ENCODE measurements at regions not wholly inside any gene's neighbourhood (a gene's known extent, or its start where the extent isn't known, plus 50 kb on each side); places are given as distances from the start of the nearest gene placed in this dataset.

DNA sequence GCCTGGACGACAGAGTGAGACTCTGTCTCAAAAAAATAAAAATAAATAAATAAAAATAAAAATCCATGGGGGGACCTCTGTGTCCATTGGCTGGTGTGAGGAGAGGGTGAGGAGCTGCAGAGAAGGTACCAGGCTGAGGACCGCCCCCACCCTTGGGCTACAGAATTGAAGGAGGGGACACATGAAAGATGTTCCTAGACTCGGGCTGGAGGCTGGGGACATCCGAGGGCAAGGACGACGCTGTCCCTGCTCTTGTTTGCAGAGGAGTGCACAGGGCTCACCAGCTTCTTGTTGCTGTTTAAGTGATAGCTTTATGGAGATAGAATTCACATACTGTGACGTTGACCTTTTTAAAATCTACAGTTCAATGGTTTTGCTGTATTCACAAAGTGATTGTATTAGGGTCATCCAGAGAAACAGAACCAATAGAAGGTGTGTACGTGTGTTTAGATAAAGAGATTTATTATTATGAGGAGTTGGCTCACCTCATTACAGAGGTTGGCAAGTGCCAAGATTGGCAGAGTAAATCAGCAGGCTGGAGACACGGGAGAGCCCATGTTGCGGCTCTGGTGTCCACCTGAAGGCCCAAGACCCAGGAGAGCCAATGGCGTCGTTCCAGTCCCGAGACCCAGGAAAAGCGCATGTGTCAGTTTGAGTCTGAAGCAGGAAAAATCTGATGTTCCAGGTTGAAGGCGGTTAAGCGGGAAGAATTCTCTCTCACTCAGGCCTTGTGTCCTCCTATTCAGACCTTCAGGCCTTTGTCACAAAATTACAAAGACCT is 320.7 kb downstream of the SEC14L1 start:
- DNase-seq: no peak
- Histone ChIP-seq H3K36me3 (no peaks in the 10 kb centered on the region), H3K9me3 (replicated peaks) (no peaks in the 10 kb centered on the region), H3K27ac (replicated peaks) (peak overlapping the region; percentile 70), H3K27me3 (ENCODE audit: low read depth) (no peaks in the 10 kb centered on the region), H3K4me1 (peaks cover 96% of the 10 kb centered on the region), H3K4me3 (no peak overlapping the region)
- intact Hi-C loops (cut with micrococcal nuclease): no loop called here
- no peak for TF ChIP-seq CTCF (IDR thresholded peaks at IDR 0.05; ENCODE audit: borderline replicate concordance)

DNA sequence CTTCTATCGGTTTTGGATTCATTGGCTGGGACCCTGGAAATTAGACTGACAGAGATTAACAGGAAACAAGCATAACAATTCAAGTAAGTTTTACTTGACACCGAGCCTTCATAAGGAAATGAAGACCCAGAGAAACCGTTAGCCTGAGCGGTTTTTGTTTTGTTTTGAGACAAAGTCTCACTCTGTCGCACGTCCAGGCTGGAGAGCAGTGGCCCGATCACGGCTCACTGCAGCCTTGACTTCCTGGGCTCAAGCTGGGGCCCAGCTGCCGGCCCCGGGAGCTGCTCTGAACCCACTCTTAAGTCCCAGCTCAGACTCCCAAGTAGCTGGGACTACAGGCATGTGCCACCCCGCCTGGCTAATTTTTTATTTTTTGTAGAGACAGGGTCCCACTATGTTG is 321.3 kb downstream of the SEC14L1 start:
- Histone ChIP-seq H3K27ac (replicated peaks) (peak overlapping the region; percentile 70), H3K4me1 (peaks cover 97% of the 10 kb centered on the region), H3K27me3 (ENCODE audit: low read depth) (no peaks in the 10 kb centered on the region), H3K9me3 (replicated peaks) (no peaks in the 10 kb centered on the region), H3K4me3 (no peak overlapping the region), H3K36me3 (no peaks in the 10 kb centered on the region)
- intact Hi-C loops (cut with micrococcal nuclease): no loop called here
- no peak for TF ChIP-seq CTCF (IDR thresholded peaks at IDR 0.05; ENCODE audit: borderline replicate concordance)
- no peak for DNase-seq

- Histone ChIP-seq H3K4me3 (no peak overlapping the region), H3K9me3 (replicated peaks) (no peaks in the 10 kb centered on the region), H3K27ac (replicated peaks) (peak overlapping the region; percentile 70), H3K36me3 (no peaks in the 10 kb centered on the region), H3K27me3 (ENCODE audit: low read depth) (no peaks in the 10 kb centered on the region), H3K4me1 (peaks cover 97% of the 10 kb centered on the region)
- intact Hi-C loops (cut with micrococcal nuclease): no loop called here
- no peak for TF ChIP-seq CTCF (IDR thresholded peaks at IDR 0.05; ENCODE audit: borderline replicate concordance)
- DNase-seq: no peak
Measured at GRCh38 chr17:77462553-77463497, 322.1 kb downstream of the SEC14L1 start.

GRCh38 chr17:77464988-77465357 is 324.2 kb downstream of the SEC14L1 start:
- no peak for DNase-seq
- H3K27me3 ChIP-seq (ENCODE audit: low read depth): no peaks in the 10 kb centered on the region
- no peaks in the 10 kb centered on the region for H3K9me3 ChIP-seq (replicated peaks)
- H3K4me3 ChIP-seq: no peak overlapping the region
- H3K4me1 ChIP-seq: peaks cover 93% of the 10 kb centered on the region
- intact Hi-C loops (cut with micrococcal nuclease): no loop called here
- peak overlapping the region; percentile 82 for H3K27ac ChIP-seq (replicated peaks)
- TF ChIP-seq CTCF (IDR thresholded peaks at IDR 0.05; ENCODE audit: borderline replicate concordance): no peak
- no peaks in the 10 kb centered on the region for H3K36me3 ChIP-seq

DNA sequence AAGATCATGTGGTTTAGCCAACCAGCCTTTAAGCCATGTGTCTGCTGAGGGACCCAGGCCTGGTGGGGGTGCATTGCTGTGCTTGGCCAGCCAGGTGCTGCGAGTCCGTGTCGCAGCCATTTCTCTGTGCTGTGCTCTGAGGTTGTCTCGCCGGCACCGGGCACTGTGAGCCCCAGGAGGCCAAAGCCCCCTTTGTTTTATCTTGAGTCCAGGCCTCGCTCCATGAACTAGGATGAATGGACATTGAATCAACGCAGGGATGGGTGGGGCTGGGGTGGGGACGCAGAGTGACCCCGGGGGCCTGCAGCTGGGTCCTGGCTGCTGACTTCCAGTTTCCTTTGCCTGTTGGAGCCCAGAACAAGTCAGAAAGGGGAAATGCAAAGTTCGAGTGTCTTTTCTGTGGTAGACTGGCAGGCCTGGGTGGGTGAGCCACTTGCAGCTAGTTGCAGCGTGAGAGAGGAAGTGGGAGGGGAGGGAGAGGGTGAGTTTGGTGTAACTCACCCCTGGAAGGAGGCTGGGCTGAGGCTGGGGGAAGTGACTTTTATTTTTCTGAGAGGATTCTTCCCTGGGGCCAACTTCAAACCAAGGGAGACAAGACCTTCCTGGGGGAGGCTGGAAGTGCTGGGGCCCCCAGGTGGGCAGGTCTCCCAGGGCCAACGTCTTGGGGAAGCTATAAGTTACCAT is 324.7 kb downstream of the SEC14L1 start:
- H3K9me3 ChIP-seq (replicated peaks): no peaks in the 10 kb centered on the region
- H3K36me3 ChIP-seq: no peaks in the 10 kb centered on the region
- H3K27ac ChIP-seq (replicated peaks): peak overlapping the region; percentile 82
- no peak for TF ChIP-seq CTCF (IDR thresholded peaks at IDR 0.05; ENCODE audit: borderline replicate concordance)
- peaks cover 93% of the 10 kb centered on the region for H3K4me1 ChIP-seq
- peak; percentile 61 for DNase-seq
- no peak overlapping the region for H3K4me3 ChIP-seq
- intact Hi-C loops (cut with micrococcal nuclease): no loop called here
- no peaks in the 10 kb centered on the region for H3K27me3 ChIP-seq (ENCODE audit: low read depth)

Measured in left ventricle myocardium inferior (tissue), 1 donor.